Vagina (tissue), 2 donors: ENCODE measurements at regions not wholly inside any gene's neighbourhood (a gene's known extent, or its start where the extent isn't known, plus 50 kb on each side); places are given as distances from the start of the nearest gene placed in this dataset.

Source experiments
- CTCF ChIP-seq, 3 experiments: fragments of 450-650 bp in 2 of 3; fragments of 200-600 bp in 1 of 3; sonication (generic) in 1 of 3; IDR thresholded peaks; one replicate each; pipeline ENCODE4 v1.5.1; 2017 to 2019; ENCODE audit warnings: antibody characterized with exemption in 3 of 3, mild to moderate bottlenecking in 2 of 3, moderate library complexity in 2 of 3
- POLR2A ChIP-seq, 2 donors: fragments of 450-650 bp; IDR thresholded peaks; one replicate each; pipeline ENCODE4 v1.6.1; 2017; ENCODE audit warnings: antibody characterized with exemption in 2 of 2, mild to moderate bottlenecking in 2 of 2, moderate library complexity in 2 of 2
- POLR2AphosphoS5 ChIP-seq, 2 donors: sonication (generic); formaldehyde crosslinking; IDR thresholded peaks; one replicate each; pipeline ENCODE4 v1.9.0; 2017; ENCODE audit warnings: antibody characterized with exemption in 2 of 2, mild to moderate bottlenecking in 2 of 2, low read depth in 1 of 2; ENCODE audit not compliant: insufficient read depth in 1 of 2

- TF ChIP-seq CTCF (IDR thresholded peaks at IDR 0.05) (no peak), POLR2A (IDR thresholded peaks at IDR 0.05) (no peak), POLR2AphosphoS5 (IDR thresholded peaks at IDR 0.05; ENCODE audit: insufficient read depth in 1 of 2, low read depth in 1 of 2) (no peak)
These were observed 1520.1 kb downstream of the REEP3 start for GRCh38 chr10:65041307-65041706.
